Muscle of back (tissue), 3 donors: ENCODE measurements at regions not wholly inside any gene's neighbourhood (a gene's known extent, or its start where the extent isn't known, plus 50 kb on each side); places are given as distances from the start of the nearest gene placed in this dataset.

Experiments
- DNase-seq, 3 donors: peaks; one replicate each; pipeline versions ENCODE4 v3.0.0 to v3.0.0-alpha.2; 2013

- no peak for DNase-seq
These were observed 104.6 kb downstream of the AMY1C start for GRCh38 chr1:103854279-103854678.

DNA sequence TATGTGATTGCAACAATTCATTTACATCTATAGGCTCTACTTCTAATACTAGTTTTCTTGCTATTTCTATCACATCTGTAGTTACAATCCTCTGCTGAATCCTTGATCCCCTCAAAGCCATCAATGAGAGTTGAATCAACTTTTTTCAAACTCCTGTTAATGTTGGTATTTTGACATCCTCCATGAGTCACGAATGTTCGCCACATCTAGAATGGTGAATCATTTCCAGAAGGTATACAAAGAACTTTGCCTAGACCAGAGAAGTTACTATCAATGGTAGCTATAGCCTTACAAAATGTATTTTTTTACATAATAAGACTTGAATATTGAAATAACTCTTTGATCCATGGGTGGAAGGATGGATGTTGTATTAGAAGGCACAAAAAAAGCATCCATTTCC is 110.0 kb downstream of the AMY1C start:
- no peak for DNase-seq

DNA sequence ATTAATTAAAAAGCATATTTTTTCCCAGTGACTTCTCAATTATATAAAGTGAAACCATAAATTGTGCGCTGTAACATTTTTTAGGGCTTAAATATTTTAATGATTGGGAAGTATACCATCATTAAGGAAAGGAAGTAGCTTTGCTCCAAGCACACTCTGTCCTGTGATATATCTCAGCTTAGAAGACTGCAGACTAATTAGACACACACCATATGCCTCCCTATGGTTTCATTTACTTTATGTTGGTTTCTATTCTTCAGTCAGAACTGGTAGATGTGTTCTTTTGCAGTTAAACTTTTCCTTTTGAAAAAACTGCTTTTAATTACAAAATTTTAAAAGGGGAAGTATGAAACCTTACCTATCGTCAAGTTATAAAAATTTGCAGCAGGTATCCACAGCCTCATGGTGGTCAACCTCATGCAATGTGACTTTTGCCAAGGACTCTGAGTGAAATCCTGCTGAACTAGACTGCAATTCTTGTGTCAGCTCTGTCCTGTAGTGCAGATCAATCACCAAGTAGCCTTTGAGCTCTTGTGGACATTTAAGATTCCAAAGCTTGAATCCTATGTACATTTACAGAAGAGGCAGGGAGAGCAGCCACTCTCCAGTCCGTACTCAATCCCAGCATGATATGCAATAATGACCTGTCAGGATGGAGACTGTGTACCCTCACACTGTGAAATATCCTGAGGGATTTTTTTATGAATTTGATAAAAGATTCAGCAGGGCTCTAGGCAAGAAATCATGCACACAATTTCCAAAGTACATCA is 149.1 kb downstream of the AMY1C start:
- DNase-seq, result no peak

DNA sequence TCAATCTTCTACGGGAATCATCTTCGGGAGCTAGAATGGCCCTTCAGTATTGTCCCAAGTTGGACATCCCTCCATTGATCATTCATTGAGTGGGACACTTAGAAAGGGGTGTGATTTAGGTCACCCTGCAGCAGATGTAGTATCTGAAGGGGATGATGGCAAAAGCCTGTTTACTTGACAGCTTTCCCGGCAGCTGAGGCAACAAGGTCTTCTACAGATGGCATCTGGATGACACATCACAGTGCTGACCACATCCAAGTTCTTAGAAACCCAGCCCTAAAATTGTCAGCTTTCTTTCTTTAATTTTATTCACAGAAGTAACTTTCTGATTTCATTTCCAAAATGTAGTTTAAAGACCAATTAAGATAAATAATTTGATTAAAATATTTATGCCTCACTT is 150.3 kb downstream of the AMY1C start:
- no peak for DNase-seq

DNA sequence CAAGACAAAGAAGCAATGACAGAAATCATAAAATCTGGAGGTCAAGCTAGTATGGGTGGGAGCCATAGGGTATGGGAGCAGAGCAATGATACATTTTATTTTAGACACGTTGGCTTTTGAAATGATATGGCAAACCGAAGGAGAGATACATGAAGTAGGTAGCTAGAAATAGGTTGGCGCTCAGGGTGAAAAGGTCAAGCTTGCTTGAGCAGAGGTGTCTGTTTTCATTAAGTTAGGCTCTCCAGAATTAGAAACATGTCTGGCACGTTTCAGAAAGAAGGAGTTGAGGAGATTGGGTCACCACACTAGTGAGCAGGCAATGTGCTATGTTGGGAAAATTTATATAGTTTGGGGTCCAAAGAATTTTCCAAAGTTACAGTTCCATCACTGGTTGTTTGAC is 151.4 kb downstream of the AMY1C start:
- DNase-seq, result peak in 2 of 3 donors; percentile 6 to 10

DNA sequence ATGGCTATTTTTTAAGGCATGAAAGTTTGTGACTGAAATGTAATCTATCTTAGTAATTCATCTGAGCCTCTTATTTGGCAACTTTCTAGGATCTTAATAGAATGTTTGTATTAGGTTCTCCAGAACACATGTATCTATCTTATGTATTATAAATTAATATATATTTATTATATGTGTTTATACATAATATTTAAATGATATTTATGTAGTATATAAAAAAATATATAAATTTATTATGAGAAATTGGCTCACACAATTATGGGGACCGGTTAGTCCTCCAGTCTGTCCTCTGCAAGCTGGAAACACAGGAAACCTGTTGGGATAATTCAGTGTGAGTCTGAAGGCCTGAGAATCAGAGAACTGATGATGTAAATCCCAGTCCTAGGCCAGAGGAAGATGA is 155.7 kb downstream of the AMY1C start:
- DNase-seq, result no peak

GRCh38 chr1:103911450-103911849 is 161.8 kb downstream of the AMY1C start:
- no peak for DNase-seq

DNA sequence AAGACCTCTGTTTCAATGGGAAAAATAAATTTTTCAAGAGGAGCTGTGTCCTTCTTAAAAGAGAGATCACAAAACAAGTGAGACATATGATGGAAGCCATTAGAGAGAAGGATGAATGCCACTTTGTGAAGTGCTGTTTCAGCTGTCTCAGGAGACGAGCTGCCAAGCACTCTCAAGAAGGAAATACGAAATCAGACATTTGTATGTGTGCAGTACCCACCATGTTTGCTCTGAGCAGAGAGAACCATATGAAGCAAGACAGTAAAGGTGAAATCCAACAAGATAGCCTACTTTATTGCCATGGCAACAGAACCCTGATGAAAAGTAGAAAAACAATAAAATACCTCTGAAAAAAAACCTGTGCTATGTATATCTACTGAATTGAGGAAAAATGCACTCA is 168.1 kb downstream of the AMY1C start:
- no peak for DNase-seq

GRCh38 chr1:103931891-103932290 is 182.2 kb downstream of the AMY1C start:
- DNase-seq, result no peak

- DNase-seq, result no peak
These were observed 188.2 kb downstream of the AMY1C start for GRCh38 chr1:103937763-103938357.

GRCh38 chr1:103941086-103941485 is 191.4 kb downstream of the AMY1C start:
- DNase-seq, result no peak

- no peak for DNase-seq
These were observed 192.3 kb downstream of the AMY1C start for GRCh38 chr1:103942029-103942428.

GRCh38 chr1:103945774-103946173 is 196.1 kb downstream of the AMY1C start:
- DNase-seq, result no peak

DNA sequence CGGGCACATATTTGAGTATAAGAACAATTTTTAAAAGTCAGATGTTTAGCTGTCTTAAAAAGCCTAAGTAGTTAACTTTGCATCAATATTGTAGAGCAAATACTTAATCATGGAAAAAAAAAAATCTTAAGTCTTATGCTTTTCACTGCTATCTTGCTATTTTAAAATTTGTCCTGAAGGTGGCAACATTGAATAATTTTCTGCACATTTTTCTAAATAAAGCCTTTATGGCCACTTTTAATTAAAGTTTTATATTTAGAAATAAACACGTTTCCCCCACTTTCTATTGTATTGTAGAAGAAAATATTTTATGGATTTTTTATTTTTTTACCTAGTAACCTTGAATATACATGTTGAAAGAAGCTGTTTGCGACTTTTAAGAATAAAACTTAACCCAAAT is 198.8 kb downstream of the AMY1C start:
- peak in 1 of 3 donors; percentile 3 for DNase-seq

DNA sequence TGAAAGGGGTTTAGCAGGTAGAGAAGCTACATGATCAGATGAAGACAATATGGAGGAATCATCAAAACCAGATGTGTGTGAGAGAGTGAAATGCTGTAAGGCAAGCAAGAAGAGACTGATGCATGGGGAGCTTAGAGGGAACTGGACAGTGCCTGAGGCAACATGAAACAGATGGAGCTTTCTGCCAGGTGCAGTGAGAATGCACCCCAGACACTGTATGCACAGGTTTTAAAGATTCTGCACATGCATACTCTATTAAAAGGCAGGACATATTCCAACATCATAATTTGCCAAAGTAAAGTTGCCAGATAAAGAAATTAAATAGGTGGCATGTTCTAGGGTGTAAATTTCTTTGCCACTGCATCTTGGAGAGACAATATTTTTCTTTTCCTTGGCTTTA is 200.1 kb downstream of the AMY1C start:
- DNase-seq, result no peak

DNA sequence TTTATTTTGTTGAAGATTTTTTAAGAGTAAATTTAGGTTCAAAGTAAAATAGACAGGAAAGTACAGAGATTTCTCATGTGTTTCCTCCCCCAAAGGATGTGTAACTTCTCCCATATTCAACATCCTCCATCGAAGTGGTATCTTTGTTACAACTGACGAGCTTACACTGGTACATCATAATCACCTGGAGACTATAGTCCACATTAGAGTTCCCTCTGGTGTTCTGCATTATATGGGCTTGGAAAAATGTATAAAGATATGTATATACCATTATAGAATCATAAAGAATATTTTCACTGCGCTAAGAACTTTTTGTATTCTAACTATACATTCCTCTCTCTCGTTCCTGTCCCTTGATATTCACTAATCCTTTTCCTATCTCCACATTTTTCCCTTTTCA is 203.7 kb downstream of the AMY1C start:
- DNase-seq, result no peak

DNA sequence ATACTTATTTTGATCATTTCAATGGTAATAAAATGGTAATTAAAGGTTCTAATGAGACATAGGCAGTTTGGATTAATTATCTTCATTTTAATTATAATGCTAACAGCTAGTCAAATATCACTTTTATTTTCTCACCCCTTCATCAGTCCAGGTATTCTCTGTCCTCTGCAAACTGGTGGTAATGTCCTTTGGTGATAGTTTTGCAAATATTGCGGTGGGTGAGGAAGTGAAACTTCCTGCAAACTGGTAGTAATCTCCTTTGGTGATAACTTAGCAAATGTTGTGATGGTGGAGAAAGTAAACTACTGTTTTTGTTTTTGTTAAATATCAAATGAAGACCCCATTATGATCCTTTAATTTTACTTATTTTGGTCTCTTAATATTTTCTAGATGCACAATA is 209.0 kb downstream of the AMY1C start:
- DNase-seq, result no peak

DNA sequence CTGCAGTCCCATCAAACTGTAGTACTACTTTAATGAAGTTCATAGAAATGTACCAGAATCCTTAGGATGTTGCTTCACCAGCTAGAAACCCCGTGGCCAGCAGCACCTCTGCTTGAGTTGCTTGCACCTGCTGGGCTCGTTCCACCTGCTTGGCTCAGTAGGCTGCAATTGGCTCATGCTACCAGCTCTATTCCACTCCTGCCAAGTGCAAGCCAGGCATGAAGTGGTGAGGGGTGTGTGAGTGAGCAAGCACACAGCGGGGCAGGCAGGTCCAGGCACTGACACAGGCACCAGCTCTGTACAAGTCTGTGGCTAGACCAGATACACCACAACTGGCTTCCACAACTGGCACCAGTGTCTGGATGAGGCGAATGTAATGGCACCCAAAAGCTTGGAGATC is 209.9 kb downstream of the AMY1C start:
- no peak for DNase-seq

GRCh38 chr1:103960045-103960444 is 210.3 kb downstream of the AMY1C start:
- no peak for DNase-seq

- no peak for DNase-seq
These were observed 211.0 kb downstream of the AMY1C start for GRCh38 chr1:103960710-103961109.

DNA sequence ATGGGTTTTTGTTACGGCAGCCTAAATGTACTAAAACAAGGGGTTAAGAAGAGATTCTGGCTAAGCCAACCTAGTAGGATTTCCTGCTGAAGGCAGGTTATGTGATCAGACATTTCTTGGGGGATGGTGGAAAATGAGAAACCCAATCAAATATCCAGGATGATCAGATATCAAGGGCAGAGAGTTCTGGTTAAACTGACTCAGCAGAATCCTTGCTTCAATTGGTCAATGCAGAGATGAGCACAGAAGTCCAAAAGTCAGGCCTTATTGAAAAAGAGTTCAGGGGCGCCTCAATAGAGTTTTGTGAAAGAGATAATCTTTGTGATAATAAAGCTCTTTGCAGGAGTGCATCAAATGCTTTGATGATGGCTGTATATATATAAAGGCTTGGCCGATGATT is 237.1 kb downstream of the AMY1C start:
- no peak for DNase-seq

DNA sequence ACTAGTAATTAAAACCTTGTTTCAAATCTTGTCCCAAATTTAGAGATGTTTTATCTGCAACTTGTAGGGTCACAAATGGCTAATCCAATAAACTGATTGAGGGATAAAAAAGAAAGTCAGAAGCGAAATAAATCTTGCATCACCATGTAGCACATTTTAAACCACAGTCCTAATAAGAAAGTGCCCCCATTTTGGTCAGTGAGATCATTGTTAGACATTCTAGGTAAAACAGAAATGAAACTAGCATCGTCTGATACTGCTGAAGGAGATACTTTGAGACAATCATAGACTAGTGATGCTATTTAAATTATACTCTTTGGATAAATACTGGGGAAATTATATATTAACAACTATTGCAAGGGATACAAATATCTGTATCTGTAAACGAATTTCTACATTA is 247.9 kb downstream of the AMY1C start:
- no peak for DNase-seq

DNA sequence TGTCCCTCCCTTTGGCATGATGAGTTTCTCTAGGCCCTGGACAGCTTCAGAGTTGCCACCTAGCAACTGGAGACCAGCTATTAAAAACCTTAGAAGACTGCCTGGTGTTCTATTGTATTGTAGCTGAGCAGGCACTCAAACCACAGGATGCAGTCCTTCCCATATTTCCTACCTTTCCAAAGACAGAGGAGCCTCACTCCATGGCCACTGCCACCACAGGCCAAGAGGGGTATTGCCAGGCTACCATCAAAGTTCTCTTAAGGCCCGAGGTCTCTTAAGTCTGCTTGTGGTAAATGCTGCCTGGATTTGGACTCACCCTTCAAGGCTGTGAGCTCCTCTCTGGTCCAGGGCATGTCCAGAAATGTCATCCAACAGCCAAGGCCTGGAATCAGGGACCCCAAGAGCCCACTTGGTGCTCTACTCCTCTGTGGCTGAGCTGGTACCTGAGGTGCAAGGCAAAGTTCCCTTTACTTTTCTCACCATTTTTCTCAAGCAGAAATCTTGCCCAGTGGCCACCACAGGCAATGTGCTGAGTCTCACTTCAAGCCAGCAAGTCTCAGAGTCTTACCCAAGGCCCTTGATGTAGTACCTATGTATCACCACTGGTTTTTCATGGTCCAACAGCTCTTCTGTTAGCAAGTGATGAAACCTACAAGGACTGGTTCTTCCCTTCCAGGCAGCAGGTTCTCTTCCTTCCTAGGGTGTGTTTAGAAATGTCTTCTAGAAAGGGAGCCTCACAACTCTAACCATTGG is 269.4 kb downstream of the AMY1C start:
- no peak for DNase-seq
